ENCODE measurements at regions not wholly inside any gene's neighbourhood (a gene's known extent, or its start where the extent isn't known, plus 50 kb on each side); places are given as distances from the start of the nearest gene placed in this dataset.

GRCh38 chr7:9876053-9876452 lies 1097.6 kb upstream of the PHF14 start:
- no peaks in the 10 kb centered on the region for H3K79me2 ChIP-seq (ENCODE audit: insufficient read depth, low read length)
- H3K4me1 ChIP-seq (ENCODE audit: insufficient read depth, low read length) = no peaks in the 10 kb centered on the region
- no peaks in the 10 kb centered on the region for H3K9me3 ChIP-seq (ENCODE audit: insufficient read depth, low read depth, low read length)
- Mint-ChIP-seq H3K36me3 (ENCODE audit: low read depth, unreplicated experiment) (no peaks in the 10 kb centered on the region), H3K27ac (ENCODE audit: unreplicated experiment) (no peak overlapping the region), H3K9me3 (ENCODE audit: unreplicated experiment) (no peaks in the 10 kb centered on the region), H3K4me1 (ENCODE audit: low read depth, unreplicated experiment) (no peaks in the 10 kb centered on the region), H3K4me3 (ENCODE audit: unreplicated experiment) (no peak overlapping the region), H3K27me3 (ENCODE audit: low read depth, unreplicated experiment) (no peaks in the 10 kb centered on the region)
- H2AFZ ChIP-seq (ENCODE audit: low read depth, low read length) = no peak overlapping the region
- TF ChIP-seq, protein P1, sequence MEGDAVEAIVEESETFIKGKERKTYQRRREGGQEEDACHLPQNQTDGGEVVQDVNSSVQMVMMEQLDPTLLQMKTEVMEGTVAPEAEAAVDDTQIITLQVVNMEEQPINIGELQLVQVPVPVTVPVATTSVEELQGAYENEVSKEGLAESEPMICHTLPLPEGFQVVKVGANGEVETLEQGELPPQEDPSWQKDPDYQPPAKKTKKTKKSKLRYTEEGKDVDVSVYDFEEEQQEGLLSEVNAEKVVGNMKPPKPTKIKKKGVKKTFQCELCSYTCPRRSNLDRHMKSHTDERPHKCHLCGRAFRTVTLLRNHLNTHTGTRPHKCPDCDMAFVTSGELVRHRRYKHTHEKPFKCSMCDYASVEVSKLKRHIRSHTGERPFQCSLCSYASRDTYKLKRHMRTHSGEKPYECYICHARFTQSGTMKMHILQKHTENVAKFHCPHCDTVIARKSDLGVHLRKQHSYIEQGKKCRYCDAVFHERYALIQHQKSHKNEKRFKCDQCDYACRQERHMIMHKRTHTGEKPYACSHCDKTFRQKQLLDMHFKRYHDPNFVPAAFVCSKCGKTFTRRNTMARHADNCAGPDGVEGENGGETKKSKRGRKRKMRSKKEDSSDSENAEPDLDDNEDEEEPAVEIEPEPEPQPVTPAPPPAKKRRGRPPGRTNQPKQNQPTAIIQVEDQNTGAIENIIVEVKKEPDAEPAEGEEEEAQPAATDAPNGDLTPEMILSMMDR (IDR thresholded peaks at IDR 0.05; ENCODE audit: insufficient read depth, low read depth, low read length) = no peak
- no peak for TF ChIP-seq EZH2 (IDR thresholded peaks at IDR 0.05; ENCODE audit: insufficient read depth, low read length)
- H4K20me1 ChIP-seq (ENCODE audit: insufficient read depth, low read length) = no peaks in the 10 kb centered on the region
- H3K4me3 ChIP-seq (ENCODE audit: insufficient read depth, low read depth, low read length) = no peak overlapping the region
- no peak overlapping the region for H3K9ac ChIP-seq (ENCODE audit: low read length)
- FAIRE-seq (no peak), DNase-seq (ENCODE audit: low read depth) (no peak)
- no peak overlapping the region for H3K27ac ChIP-seq (ENCODE audit: low read depth, low read length)
- no peak overlapping the region for H3K4me2 ChIP-seq (ENCODE audit: low read length)
- no peaks in the 10 kb centered on the region for H3K36me3 ChIP-seq (ENCODE audit: insufficient read depth, low read length)
- H3K27me3 ChIP-seq (ENCODE audit: insufficient read depth, low read length) = no peaks in the 10 kb centered on the region

DNA sequence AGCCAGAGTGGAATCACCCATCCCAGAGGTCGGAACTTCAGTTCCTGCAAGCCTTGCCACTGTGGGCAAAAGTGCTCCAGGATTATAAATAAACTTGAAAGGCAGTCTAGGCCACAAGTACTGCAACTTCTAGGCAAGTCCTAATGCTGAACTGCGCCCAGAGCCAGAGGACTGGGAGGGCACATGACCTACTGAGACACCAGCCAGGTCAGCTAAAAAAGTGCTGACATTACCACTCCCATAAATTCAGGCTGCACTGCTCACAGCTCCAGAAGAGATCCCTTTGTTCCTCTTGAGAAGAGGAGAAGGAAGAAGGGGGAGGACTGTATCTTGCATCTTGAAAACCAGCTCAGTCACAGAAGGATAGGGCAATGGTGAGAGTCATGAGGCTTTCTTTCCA lies 1084.1 kb upstream of the PHF14 start:
- TF ChIP-seq, protein P1 (IDR thresholded peaks at IDR 0.05; ENCODE audit: insufficient read depth, low read depth, low read length) = no peak
- TF ChIP-seq EZH2 (IDR thresholded peaks at IDR 0.05; ENCODE audit: insufficient read depth, low read length) = no peak

DNA sequence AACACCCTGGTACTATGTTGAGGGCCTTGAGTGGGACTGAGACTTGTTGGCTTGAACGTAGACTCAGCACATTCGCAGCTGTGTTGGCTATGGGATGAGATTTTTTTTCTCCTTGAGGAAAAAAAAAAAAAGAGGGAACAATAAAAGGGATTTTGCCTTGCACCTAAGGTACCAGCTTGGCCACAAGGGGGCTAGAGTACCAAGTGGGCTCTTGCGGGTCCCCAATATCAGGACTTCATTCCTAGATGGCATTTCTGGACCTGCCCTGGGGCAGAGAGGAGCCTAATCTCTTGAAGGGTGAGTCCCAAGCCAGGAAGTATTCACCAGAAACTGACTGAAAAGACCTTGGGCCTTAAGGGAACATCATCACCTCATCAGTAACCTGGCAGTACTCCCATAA lies 1083.6 kb upstream of the PHF14 start:
- peaks cover 4% of the 10 kb centered on the region for H3K4me1 Mint-ChIP-seq (ENCODE audit: low read depth, unreplicated experiment)
- H2AFZ ChIP-seq (ENCODE audit: low read depth, low read length) = no peak overlapping the region

More for the DNA sequence above, 1084.1 kb upstream of the PHF14 start:
- Histone ChIP-seq H3K27ac (ENCODE audit: low read depth, low read length) (no peak overlapping the region), H3K4me1 (ENCODE audit: insufficient read depth, low read length) (no peaks in the 10 kb centered on the region), H2AFZ (ENCODE audit: low read depth, low read length) (no peak overlapping the region), H3K4me2 (ENCODE audit: low read length) (no peak overlapping the region), H3K27me3 (ENCODE audit: insufficient read depth, low read length) (no peaks in the 10 kb centered on the region), H3K9me3 (ENCODE audit: insufficient read depth, low read depth, low read length) (no peaks in the 10 kb centered on the region), H3K9ac (ENCODE audit: low read length) (no peak overlapping the region), H3K4me3 (ENCODE audit: insufficient read depth, low read depth, low read length) (no peak overlapping the region), H3K36me3 (ENCODE audit: insufficient read depth, low read length) (no peaks in the 10 kb centered on the region), H4K20me1 (ENCODE audit: insufficient read depth, low read length) (no peaks in the 10 kb centered on the region), H3K79me2 (ENCODE audit: insufficient read depth, low read length) (no peaks in the 10 kb centered on the region)
- no peak overlapping the region for H3K4me3 Mint-ChIP-seq (ENCODE audit: unreplicated experiment)
- FAIRE-seq (no peak), DNase-seq (ENCODE audit: low read depth) (no peak)
- H3K27me3 Mint-ChIP-seq (ENCODE audit: low read depth, unreplicated experiment) = no peaks in the 10 kb centered on the region
- H3K9me3 Mint-ChIP-seq (ENCODE audit: unreplicated experiment) = peaks cover 3% of the 10 kb centered on the region
- H3K4me1 Mint-ChIP-seq (ENCODE audit: low read depth, unreplicated experiment) = peaks cover 4% of the 10 kb centered on the region
- H3K27ac Mint-ChIP-seq (ENCODE audit: unreplicated experiment) = no peak overlapping the region
- H3K36me3 Mint-ChIP-seq (ENCODE audit: low read depth, unreplicated experiment) = no peaks in the 10 kb centered on the region

More for the DNA sequence above, 1083.6 kb upstream of the PHF14 start:
- Histone ChIP-seq H3K9me3 (ENCODE audit: insufficient read depth, low read depth, low read length) (no peaks in the 10 kb centered on the region), H3K4me3 (ENCODE audit: insufficient read depth, low read depth, low read length) (no peak overlapping the region), H3K4me2 (ENCODE audit: low read length) (no peak overlapping the region), H3K27ac (ENCODE audit: low read depth, low read length) (no peak overlapping the region), H4K20me1 (ENCODE audit: insufficient read depth, low read length) (no peaks in the 10 kb centered on the region), H3K36me3 (ENCODE audit: insufficient read depth, low read length) (no peaks in the 10 kb centered on the region), H3K27me3 (ENCODE audit: insufficient read depth, low read length) (no peaks in the 10 kb centered on the region), H3K4me1 (ENCODE audit: insufficient read depth, low read length) (no peaks in the 10 kb centered on the region), H3K79me2 (ENCODE audit: insufficient read depth, low read length) (no peaks in the 10 kb centered on the region), H3K9ac (ENCODE audit: low read length) (no peak overlapping the region)
- no peak for DNase-seq (ENCODE audit: low read depth)
- peaks cover 3% of the 10 kb centered on the region for H3K9me3 Mint-ChIP-seq (ENCODE audit: unreplicated experiment)
- no peak for FAIRE-seq
- H3K27me3 Mint-ChIP-seq (ENCODE audit: low read depth, unreplicated experiment) = no peaks in the 10 kb centered on the region
- H3K4me3 Mint-ChIP-seq (ENCODE audit: unreplicated experiment) = no peak overlapping the region
- no peaks in the 10 kb centered on the region for H3K36me3 Mint-ChIP-seq (ENCODE audit: low read depth, unreplicated experiment)
- H3K27ac Mint-ChIP-seq (ENCODE audit: unreplicated experiment) = no peak overlapping the region
- TF ChIP-seq EZH2 (IDR thresholded peaks at IDR 0.05; ENCODE audit: insufficient read depth, low read length) = no peak
- TF ChIP-seq, protein P1 (IDR thresholded peaks at IDR 0.05; ENCODE audit: insufficient read depth, low read depth, low read length) = no peak

Data from astrocyte (in vitro differentiated cells and primary cell).